IPS-NIHi7 (cell line): ENCODE measurements at regions not wholly inside any gene's neighbourhood (a gene's known extent, or its start where the extent isn't known, plus 50 kb on each side); places are given as distances from the start of the nearest gene placed in this dataset.

Source experiments
- DNase-seq: peaks from one replicate; pipeline ENCODE4 v3.0.0; 2012; ENCODE audit warnings: mixed read lengths; ENCODE audit errors: extremely low spot score

- peak; percentile 8 for DNase-seq
Observed at GRCh38 chr1:192238421-192238820, 78.4 kb upstream of the RGS21 start.

GRCh38 chr1:192243721-192244120, 73.1 kb upstream of the RGS21 start:
- DNase-seq = no peak

- no peak for DNase-seq
Observed at GRCh38 chr1:192251735-192252134, 65.1 kb upstream of the RGS21 start.

GRCh38 chr1:192252776-192253175, 64.0 kb upstream of the RGS21 start:
- no peak for DNase-seq

GRCh38 chr1:192256674-192257334, 60.0 kb upstream of the RGS21 start:
- no peak for DNase-seq

- no peak for DNase-seq
Observed at GRCh38 chr1:192260076-192260475, 56.7 kb upstream of the RGS21 start.

GRCh38 chr1:192261476-192261875, 55.3 kb upstream of the RGS21 start:
- DNase-seq = no peak

GRCh38 chr1:192263436-192263835, 53.4 kb upstream of the RGS21 start:
- no peak for DNase-seq

GRCh38 chr1:192265516-192266173, 51.1 kb upstream of the RGS21 start:
- DNase-seq = no peak

- DNase-seq = no peak
Observed at GRCh38 chr1:192266645-192267044, 50.1 kb upstream of the RGS21 start.
